ENCODE measurements at regions not wholly inside any gene's neighbourhood (a gene's known extent, or its start where the extent isn't known, plus 50 kb on each side); places are given as distances from the start of the nearest gene placed in this dataset.

- H3K27me3 ChIP-seq: no peaks in the 10 kb centered on the region
- WGBS (ENCODE audit: low lambda C conversion rate, missing lambda C conversion rate): 70% methylated on average over 4 of the region's 4 CpGs
- H3K27ac ChIP-seq: peak overlapping the region; percentile 11
Observed at GRCh38 chr5:56290378-56291078, 57.4 kb upstream of the ANKRD55 start.

GRCh38 chr5:56289602-56289987, 56.5 kb upstream of the ANKRD55 start:
- DNase-seq (ENCODE audit: low spot score): no peak
- Histone ChIP-seq H3K79me2 (no peaks in the 10 kb centered on the region), H3K27ac (no peak overlapping the region), H3K4me1 (ENCODE audit: insufficient read depth) (peaks cover 6% of the 10 kb centered on the region), H2AFZ (no peak overlapping the region), H3K27me3 (no peaks in the 10 kb centered on the region), H3K9me2 (replicated peaks; ENCODE audit: insufficient read depth) (no peaks in the 10 kb centered on the region), H3K4me3 (no peak overlapping the region), H3K4me2 (no peak overlapping the region), H3K9me3 (ENCODE audit: low read depth) (no peaks in the 10 kb centered on the region), H4K20me1 (ENCODE audit: insufficient read depth, poor library complexity, severe bottlenecking) (no peaks in the 10 kb centered on the region), H3K36me3 (replicated peaks; ENCODE audit: insufficient read depth, low read depth) (no peaks in the 10 kb centered on the region)
- TF ChIP-seq EZH2phosphoT487 (IDR thresholded peaks at IDR 0.05; ENCODE audit: low read depth, severe bottlenecking, unreplicated experiment): no peak
- no peak for TF ChIP-seq EZH2 (IDR thresholded peaks at IDR 0.05; ENCODE audit: borderline replicate concordance)
- no peak for TF ChIP-seq CTCF (IDR thresholded peaks at IDR 0.05; ENCODE audit: poor library complexity)

More at GRCh38 chr5:56290378-56291078, 57.4 kb upstream of the ANKRD55 start:
- Histone ChIP-seq H3K4me1 (ENCODE audit: insufficient read depth) (peaks cover 6% of the 10 kb centered on the region), H3K79me2 (no peaks in the 10 kb centered on the region), H4K20me1 (ENCODE audit: insufficient read depth, poor library complexity, severe bottlenecking) (no peaks in the 10 kb centered on the region), H3K4me2 (no peak overlapping the region), H3K4me3 (no peak overlapping the region), H3K9me2 (replicated peaks; ENCODE audit: insufficient read depth) (no peaks in the 10 kb centered on the region), H3K36me3 (replicated peaks; ENCODE audit: insufficient read depth, low read depth) (no peaks in the 10 kb centered on the region), H2AFZ (no peak overlapping the region), H3K9me3 (ENCODE audit: low read depth) (no peaks in the 10 kb centered on the region)
- no peak for TF ChIP-seq EZH2 (IDR thresholded peaks at IDR 0.05; ENCODE audit: borderline replicate concordance)
- no peak for TF ChIP-seq CTCF (IDR thresholded peaks at IDR 0.05; ENCODE audit: poor library complexity)
- no peak for TF ChIP-seq EZH2phosphoT487 (IDR thresholded peaks at IDR 0.05; ENCODE audit: low read depth, severe bottlenecking, unreplicated experiment)
- no peak for DNase-seq (ENCODE audit: low spot score)

GRCh38 chr5:56288873-56289601, 55.9 kb upstream of the ANKRD55 start:
- Histone ChIP-seq H3K9me3 (ENCODE audit: low read depth) (no peaks in the 10 kb centered on the region), H3K27me3 (no peaks in the 10 kb centered on the region), H3K4me1 (ENCODE audit: insufficient read depth) (peaks cover 6% of the 10 kb centered on the region), H3K4me2 (no peak overlapping the region), H3K36me3 (replicated peaks; ENCODE audit: insufficient read depth, low read depth) (no peaks in the 10 kb centered on the region), H4K20me1 (ENCODE audit: insufficient read depth, poor library complexity, severe bottlenecking) (no peaks in the 10 kb centered on the region), H3K79me2 (no peaks in the 10 kb centered on the region), H3K9me2 (replicated peaks; ENCODE audit: insufficient read depth) (no peaks in the 10 kb centered on the region), H3K27ac (no peak overlapping the region), H2AFZ (no peak overlapping the region), H3K4me3 (no peak overlapping the region)
- TF ChIP-seq CTCF (IDR thresholded peaks at IDR 0.05; ENCODE audit: poor library complexity): no peak
- TF ChIP-seq EZH2phosphoT487 (IDR thresholded peaks at IDR 0.05; ENCODE audit: low read depth, severe bottlenecking, unreplicated experiment): no peak
- TF ChIP-seq EZH2 (IDR thresholded peaks at IDR 0.05; ENCODE audit: borderline replicate concordance): no peak
- DNase-seq (ENCODE audit: low spot score): no peak
- WGBS (ENCODE audit: low lambda C conversion rate, missing lambda C conversion rate): 72% methylated on average over 4 of the region's 4 CpGs
